ENCODE measurements at regions not wholly inside any gene's neighbourhood (a gene's known extent, or its start where the extent isn't known, plus 50 kb on each side); places are given as distances from the start of the nearest gene placed in this dataset.

- no peaks in the 10 kb centered on the region for H3K9me3 ChIP-seq
- H3K4me3 ChIP-seq, result no peak overlapping the region
- intact Hi-C loops (cut with DNase I; ENCODE audit: low total_unique reads), result no loop called here
- DNase-seq, result no peak
- H3K27ac ChIP-seq, result no peak overlapping the region
- no peaks in the 10 kb centered on the region for H3K36me3 ChIP-seq
- peaks cover 0 to 5% of the 10 kb centered on the region in 2 donors for H3K27me3 ChIP-seq
- TF ChIP-seq, protein P1, sequence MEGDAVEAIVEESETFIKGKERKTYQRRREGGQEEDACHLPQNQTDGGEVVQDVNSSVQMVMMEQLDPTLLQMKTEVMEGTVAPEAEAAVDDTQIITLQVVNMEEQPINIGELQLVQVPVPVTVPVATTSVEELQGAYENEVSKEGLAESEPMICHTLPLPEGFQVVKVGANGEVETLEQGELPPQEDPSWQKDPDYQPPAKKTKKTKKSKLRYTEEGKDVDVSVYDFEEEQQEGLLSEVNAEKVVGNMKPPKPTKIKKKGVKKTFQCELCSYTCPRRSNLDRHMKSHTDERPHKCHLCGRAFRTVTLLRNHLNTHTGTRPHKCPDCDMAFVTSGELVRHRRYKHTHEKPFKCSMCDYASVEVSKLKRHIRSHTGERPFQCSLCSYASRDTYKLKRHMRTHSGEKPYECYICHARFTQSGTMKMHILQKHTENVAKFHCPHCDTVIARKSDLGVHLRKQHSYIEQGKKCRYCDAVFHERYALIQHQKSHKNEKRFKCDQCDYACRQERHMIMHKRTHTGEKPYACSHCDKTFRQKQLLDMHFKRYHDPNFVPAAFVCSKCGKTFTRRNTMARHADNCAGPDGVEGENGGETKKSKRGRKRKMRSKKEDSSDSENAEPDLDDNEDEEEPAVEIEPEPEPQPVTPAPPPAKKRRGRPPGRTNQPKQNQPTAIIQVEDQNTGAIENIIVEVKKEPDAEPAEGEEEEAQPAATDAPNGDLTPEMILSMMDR (IDR thresholded peaks at IDR 0.05), result no peak
- H3K4me1 ChIP-seq, result peaks cover 0 to 7% (median 2%) of the 10 kb centered on the region in 4 donors
Measured at GRCh38 chr20:48070991-48071652, 285.8 kb upstream of the SULF2 start.

DNA sequence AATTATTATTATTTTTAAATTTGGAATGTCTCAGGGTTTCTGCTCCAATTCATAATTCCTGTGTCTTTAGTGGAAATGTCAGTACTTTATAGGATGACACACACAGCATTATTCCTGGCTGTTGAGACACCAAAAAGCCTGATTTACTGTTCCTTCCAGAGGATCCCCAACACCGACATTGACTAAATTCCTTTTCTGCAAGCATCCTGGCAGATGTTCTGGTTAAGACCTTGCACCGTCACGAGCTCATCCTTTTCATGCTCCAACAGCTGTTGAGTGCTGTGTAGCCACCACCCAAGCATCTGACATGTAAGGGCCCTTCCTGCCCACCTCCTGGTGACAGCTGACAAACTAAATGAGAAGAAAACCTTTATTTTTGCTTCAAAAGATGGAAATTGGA is 284.3 kb upstream of the SULF2 start:
- TF ChIP-seq, protein P1 (IDR thresholded peaks at IDR 0.05), result no peak
- no peak overlapping the region for H3K27ac ChIP-seq
- no peak overlapping the region for H3K4me3 ChIP-seq

DNA sequence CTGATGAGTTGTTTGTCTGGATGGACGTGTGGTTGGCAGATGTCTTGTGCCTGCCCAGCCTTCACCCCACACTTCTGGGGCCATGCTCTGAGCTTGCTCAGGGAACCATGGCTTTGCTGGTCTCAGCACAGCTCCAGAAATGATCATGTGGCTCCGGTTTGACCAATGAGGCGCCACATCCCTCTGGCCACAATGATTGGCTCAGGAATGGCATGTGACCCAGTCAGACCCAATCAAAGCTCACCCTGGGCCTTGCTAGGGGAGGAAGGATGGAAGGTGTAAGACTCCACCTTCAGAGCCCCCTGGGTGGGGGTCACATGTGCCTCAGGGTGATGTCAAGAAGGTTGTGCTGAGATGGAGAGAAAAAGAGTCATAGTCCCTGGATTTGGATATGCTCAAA is 281.6 kb upstream of the SULF2 start:
- Histone ChIP-seq H3K4me1 (peaks cover 0 to 22% (median 2%) of the 10 kb centered on the region in 4 donors), H3K4me3 (no peak overlapping the region), H3K27me3 (no peaks in the 10 kb centered on the region), H3K9me3 (no peaks in the 10 kb centered on the region), H3K36me3 (no peaks in the 10 kb centered on the region), H3K27ac (no peak overlapping the region)
- DNase-seq, result no peak
- TF ChIP-seq, protein P1 (IDR thresholded peaks at IDR 0.05), result no peak
- intact Hi-C loops (cut with DNase I; ENCODE audit: low total_unique reads), result no loop called here

More for the DNA sequence above, 284.3 kb upstream of the SULF2 start:
- intact Hi-C loops (cut with DNase I; ENCODE audit: low total_unique reads), result no loop called here
- no peaks in the 10 kb centered on the region for H3K9me3 ChIP-seq
- H3K36me3 ChIP-seq, result no peaks in the 10 kb centered on the region
- peaks cover 0 to 18% (median 2%) of the 10 kb centered on the region in 4 donors for H3K4me1 ChIP-seq
- no peaks in the 10 kb centered on the region for H3K27me3 ChIP-seq
- no peak for DNase-seq

DNA sequence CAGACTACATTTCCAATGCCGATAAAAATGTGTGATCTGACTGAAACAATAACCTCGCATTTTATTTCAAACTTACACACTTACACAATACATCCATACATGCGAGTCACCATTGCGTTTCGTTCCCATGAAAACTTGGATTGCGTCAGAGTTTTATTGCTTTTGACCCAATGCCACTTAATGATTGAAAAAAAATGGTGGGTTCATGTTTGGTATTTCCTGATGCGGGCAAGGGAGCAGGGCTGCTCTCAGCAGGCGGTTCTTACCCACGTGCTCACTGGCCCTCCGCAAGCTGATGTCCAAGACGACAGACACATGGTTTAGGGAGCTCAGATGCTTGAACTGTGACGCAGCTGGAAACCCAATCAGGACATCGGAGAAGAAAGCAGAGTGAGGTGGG is 281.0 kb upstream of the SULF2 start:
- Histone ChIP-seq H3K9me3 (no peaks in the 10 kb centered on the region), H3K27me3 (no peaks in the 10 kb centered on the region), H3K27ac (no peak overlapping the region), H3K4me3 (no peak overlapping the region), H3K36me3 (no peaks in the 10 kb centered on the region), H3K4me1 (peaks cover 0 to 20% (median 1%) of the 10 kb centered on the region in 4 donors)
- DNase-seq, result no peak
- intact Hi-C loops (cut with DNase I; ENCODE audit: low total_unique reads), result no loop called here
- TF ChIP-seq, protein P1 (IDR thresholded peaks at IDR 0.05), result no peak

DNA sequence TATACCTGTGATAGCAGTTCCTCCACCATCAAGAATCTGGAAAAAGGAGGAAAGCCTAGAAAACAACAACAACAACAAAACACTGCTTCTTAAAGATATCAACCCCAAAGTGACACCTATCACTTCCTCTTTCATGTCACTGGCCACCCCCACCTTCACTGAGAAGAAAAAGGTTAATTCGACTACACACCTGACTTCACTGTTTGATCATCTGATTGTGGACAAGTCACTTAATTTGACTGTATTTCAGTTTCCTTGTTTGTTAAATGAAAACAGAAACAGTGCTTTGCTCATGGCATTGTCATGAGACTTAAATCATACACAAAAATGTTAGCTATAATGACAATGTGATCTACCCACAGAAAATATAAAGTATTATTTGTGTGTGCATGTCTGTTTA is 280.6 kb upstream of the SULF2 start:
- TF ChIP-seq, protein P1 (IDR thresholded peaks at IDR 0.05), result no peak
- no peak overlapping the region for H3K27ac ChIP-seq
- H3K9me3 ChIP-seq, result no peaks in the 10 kb centered on the region
- no peak overlapping the region for H3K4me3 ChIP-seq
- intact Hi-C loops (cut with DNase I; ENCODE audit: low total_unique reads), result no loop called here
- no peaks in the 10 kb centered on the region for H3K36me3 ChIP-seq
- no peaks in the 10 kb centered on the region for H3K27me3 ChIP-seq
- H3K4me1 ChIP-seq, result peaks cover 0 to 16% (median 0%) of the 10 kb centered on the region in 4 donors
- no peak for DNase-seq
